HFFc6 (cell line): ENCODE measurements at regions not wholly inside any gene's neighbourhood (a gene's known extent, or its start where the extent isn't known, plus 50 kb on each side); places are given as distances from the start of the nearest gene placed in this dataset.
"Not testable (repeated sequence)": the region's sequence is repeated elsewhere in the genome, so short reads cannot be mapped to it uniquely, and the experiment has no call there.

ENCODE experiments used
- DNase-seq: peaks from one replicate; pipeline ENCODE4 v3.0.0-alpha.2; 2018
- H3K27ac Mint-ChIP-seq: 2 replicates; pipeline ENCODE4 v1.8.0; 2020; ENCODE audit warnings: mild to moderate bottlenecking, mixed read lengths
- H3K27me3 Mint-ChIP-seq: 2 replicates; pipeline ENCODE4 v1.8.0; 2021; ENCODE audit warnings: mild to moderate bottlenecking, moderate library complexity, mixed read lengths; ENCODE audit not compliant: insufficient read depth
- H3K36me3 Mint-ChIP-seq: 2 replicates; pipeline ENCODE4 v1.8.0; 2021; ENCODE audit warnings: low read depth, mixed read lengths
- H3K4me1 Mint-ChIP-seq: 2 replicates; pipeline ENCODE4 v1.8.0; 2020; ENCODE audit warnings: low read depth, mixed read lengths
- H3K4me3 Mint-ChIP-seq: 2 replicates; pipeline ENCODE4 v1.8.0; 2020; ENCODE audit warnings: mild to moderate bottlenecking, moderate library complexity, mixed read lengths
- H3K9me3 Mint-ChIP-seq: 2 replicates; pipeline ENCODE4 v1.8.0; 2020; ENCODE audit warnings: mild to moderate bottlenecking, mixed read lengths
- CTCF ChIP-seq: fragments of 200-600 bp; sonication (generic); IDR thresholded peaks from 2 replicates; pipeline ENCODE4 v1.5.0; 2021; ENCODE audit warnings: antibody characterized with exemption, mild to moderate bottlenecking

DNA sequence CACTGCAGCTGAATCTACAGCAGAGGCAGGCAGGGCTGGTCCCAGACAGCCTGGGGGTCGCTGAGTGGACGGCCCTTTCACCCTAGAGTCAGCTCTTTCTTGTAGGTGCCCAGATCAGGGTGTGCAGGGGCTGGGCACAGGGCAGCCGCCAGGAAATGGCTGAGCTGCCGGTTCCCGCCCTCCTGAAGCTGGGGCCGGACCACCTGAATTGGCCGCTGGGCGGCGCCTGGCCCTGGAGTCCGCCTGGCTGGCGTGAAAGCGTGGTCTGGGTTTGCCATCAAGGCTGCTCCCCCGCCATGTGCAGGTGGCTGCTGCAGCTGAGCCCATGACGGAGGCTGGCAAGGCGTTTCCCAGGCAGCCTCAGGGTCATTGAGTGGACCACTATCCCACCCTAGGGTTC, 85.7 kb downstream of the POTEM start:
- H3K9me3 Mint-ChIP-seq, H3K36me3 Mint-ChIP-seq, H3K4me3 Mint-ChIP-seq, DNase-seq, H3K27me3 Mint-ChIP-seq, H3K27ac Mint-ChIP-seq, H3K4me1 Mint-ChIP-seq: not testable (repeated sequence)

DNA sequence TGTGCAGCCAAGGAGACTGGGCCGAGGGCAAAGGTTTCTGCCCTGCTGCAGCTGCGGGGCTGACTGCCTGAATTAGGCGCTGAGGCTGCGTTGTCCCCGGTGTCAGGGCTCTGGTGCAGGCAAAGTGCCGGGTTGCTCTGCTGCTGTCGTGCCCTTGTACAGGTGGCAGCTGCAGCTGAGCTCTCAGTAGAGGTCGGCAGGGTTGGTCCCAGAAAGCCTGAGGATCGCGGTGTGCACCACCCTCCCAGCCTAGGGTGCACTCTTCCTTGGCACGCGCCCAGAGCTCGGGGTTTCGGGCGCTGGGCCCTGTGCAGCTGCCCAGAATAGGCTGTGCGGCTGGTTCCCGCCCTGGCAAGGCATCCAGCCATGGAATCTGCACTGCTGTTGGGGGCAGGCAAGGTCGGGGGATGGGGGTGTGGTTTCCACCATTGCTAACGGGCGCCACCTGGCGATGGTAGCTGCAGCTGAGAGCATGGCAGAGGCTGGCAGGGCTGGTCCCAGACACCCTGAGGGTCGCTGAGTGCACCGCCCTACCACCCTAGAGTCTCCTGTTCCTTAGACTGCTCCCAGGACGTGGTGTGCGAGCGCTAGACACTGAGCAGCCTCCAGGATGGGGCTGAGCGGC, 86.3 kb downstream of the POTEM start:
- not testable (repeated sequence) for DNase-seq, H3K27me3 Mint-ChIP-seq, H3K9me3 Mint-ChIP-seq, H3K36me3 Mint-ChIP-seq, H3K4me3 Mint-ChIP-seq, H3K27ac Mint-ChIP-seq, H3K4me1 Mint-ChIP-seq

GRCh38 chr14:19054108-19054721, 87.0 kb downstream of the POTEM start:
- not testable (repeated sequence) for DNase-seq

DNA sequence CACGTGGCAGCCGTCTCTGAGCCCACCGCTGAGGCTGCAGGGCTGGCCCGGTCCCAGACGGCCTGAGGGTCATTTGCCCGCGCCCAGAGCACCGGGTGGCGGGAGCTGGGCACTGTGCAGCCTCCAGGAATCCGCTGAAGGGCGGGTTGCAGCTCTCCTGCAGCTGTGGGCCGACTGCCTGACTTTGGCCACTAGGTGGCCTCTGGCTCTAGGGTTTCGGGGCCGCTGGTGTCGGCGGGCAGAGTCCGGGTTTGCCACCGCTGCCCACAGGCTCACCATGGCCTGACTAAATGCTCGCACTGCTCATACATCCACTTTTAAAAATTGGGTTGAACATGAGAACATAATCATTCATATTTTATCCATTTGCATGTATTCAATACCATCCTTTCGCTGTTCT, 87.7 kb downstream of the POTEM start:
- H3K27me3 Mint-ChIP-seq, H3K27ac Mint-ChIP-seq: not testable (repeated sequence)

More at GRCh38 chr14:19054108-19054721, 87.0 kb downstream of the POTEM start:
- not testable (repeated sequence) for H3K27ac Mint-ChIP-seq, H3K36me3 Mint-ChIP-seq, H3K9me3 Mint-ChIP-seq, H3K27me3 Mint-ChIP-seq, H3K4me1 Mint-ChIP-seq, H3K4me3 Mint-ChIP-seq

DNA sequence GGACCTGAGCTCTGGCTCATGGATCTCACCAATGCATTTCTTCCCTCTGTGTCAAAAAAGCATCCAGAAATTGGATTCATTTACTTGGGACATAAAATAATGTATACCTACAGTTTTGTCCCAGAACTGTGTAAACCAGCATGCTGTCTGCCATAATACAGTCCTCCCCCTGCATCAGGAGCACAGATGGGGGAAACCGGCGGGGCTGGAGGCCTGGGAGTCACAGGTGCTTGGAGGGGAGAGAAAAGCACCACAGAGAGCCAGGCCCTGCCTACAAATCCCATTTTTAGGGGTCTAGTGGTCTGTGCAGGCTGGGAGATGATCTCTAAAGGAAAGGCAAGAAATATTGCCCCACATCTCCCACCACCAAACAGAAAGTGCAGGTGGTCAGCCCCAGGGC, 91.8 kb downstream of the POTEM start:
- H3K9me3 Mint-ChIP-seq, H3K36me3 Mint-ChIP-seq, H3K27me3 Mint-ChIP-seq, DNase-seq, H3K27ac Mint-ChIP-seq, H3K4me3 Mint-ChIP-seq, H3K4me1 Mint-ChIP-seq: not testable (repeated sequence)

More for the DNA sequence above, 87.7 kb downstream of the POTEM start:
- H3K4me1 Mint-ChIP-seq, H3K9me3 Mint-ChIP-seq, H3K4me3 Mint-ChIP-seq, DNase-seq, H3K36me3 Mint-ChIP-seq: not testable (repeated sequence)

DNA sequence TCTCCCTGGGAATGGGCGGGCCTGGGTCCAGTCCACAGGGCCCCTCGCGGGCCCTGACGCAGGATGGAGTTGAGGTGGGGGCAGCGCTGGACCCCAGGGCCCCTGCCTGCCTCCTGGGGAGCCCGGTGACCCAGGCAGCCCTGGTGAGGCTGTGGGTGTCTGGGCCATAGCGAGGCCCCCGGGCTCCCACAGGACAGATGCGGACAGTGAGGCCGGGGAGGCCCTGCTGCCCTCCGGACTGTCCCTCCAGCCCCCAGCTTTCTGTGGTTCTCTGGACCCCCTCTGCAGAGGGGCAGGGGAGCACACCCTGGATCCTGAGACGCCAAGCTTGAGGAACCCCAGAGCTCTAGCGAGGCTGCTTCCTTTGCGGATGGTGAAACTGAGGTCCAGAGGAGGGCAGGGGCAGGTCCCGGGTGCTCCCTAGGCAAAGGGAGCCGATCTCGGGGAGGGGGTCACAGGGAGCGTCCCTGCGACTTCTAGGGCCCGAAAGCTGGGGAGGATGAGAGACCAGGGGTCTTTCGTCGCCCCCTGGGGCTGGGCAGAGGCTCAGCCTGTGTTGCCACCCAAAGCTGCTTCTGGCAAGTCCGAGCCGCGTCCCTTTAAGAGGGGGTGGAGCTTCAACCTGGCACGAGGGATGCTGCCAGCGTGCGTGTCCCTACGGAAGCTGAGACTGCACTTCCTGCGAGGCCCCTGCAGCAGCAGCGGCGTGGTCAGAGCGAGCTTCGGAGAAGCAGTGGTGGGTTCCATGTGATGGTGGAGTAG, 94.6 kb downstream of the POTEM start:
- H3K27me3 Mint-ChIP-seq, H3K4me1 Mint-ChIP-seq, H3K36me3 Mint-ChIP-seq, H3K9me3 Mint-ChIP-seq, DNase-seq, H3K27ac Mint-ChIP-seq, H3K4me3 Mint-ChIP-seq: not testable (repeated sequence)

DNA sequence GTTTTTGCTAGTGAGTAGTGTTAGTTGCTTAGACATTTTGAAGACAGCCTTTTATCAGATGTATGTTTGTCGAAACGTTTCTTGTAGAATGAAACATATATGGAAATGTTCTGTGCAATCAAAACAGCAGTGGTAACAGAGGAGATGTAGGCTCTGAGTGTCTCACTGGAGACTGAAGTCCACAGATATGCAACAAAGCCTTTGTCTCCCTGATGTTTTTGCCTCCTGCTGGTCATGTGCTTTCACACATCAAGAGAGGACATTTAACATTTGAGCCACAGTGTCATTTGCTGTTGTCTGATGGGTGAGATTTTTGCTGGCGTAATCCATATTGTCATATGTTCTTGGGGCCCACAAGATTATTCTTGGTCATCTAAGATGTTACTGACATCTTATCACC, 101.7 kb downstream of the POTEM start:
- H3K27me3 Mint-ChIP-seq, H3K4me1 Mint-ChIP-seq, H3K36me3 Mint-ChIP-seq, DNase-seq, H3K4me3 Mint-ChIP-seq, H3K9me3 Mint-ChIP-seq, H3K27ac Mint-ChIP-seq: not testable (repeated sequence)

DNA sequence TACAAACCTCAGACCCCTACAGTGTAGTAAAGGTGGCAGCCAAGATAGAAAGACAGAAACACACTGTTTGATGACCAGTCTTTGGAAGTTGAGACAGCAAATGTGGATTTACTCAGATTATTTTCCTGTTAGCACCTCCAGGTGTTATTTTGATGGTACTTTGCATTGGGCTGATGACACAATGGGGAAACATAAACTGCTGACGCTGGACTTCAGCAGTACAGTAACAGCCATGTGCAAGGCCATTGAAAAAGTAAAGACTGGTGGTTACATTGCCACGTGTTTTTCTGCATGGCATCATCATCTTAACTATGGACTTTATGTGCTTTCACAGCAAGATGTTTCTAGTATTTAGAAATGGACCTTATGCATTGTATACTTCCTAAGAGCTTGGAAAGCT, 105.3 kb downstream of the POTEM start:
- not testable (repeated sequence) for DNase-seq, H3K27me3 Mint-ChIP-seq, H3K36me3 Mint-ChIP-seq, H3K4me1 Mint-ChIP-seq, H3K4me3 Mint-ChIP-seq, H3K27ac Mint-ChIP-seq, H3K9me3 Mint-ChIP-seq

- H3K9me3 Mint-ChIP-seq, H3K27ac Mint-ChIP-seq, H3K36me3 Mint-ChIP-seq, H3K27me3 Mint-ChIP-seq, DNase-seq, H3K4me1 Mint-ChIP-seq, H3K4me3 Mint-ChIP-seq: not testable (repeated sequence)
- TF ChIP-seq CTCF = peak; percentile 23; the same call in 1 of the 2 replicates
Measured at GRCh38 chr14:19088632-19089031, 121.4 kb downstream of the POTEM start.

GRCh38 chr14:19093227-19093626, 126.0 kb downstream of the POTEM start:
- H3K27ac Mint-ChIP-seq, DNase-seq, H3K9me3 Mint-ChIP-seq, H3K4me1 Mint-ChIP-seq, H3K27me3 Mint-ChIP-seq, H3K4me3 Mint-ChIP-seq, H3K36me3 Mint-ChIP-seq: not testable (repeated sequence)

- not testable (repeated sequence) for H3K4me1 Mint-ChIP-seq, H3K27me3 Mint-ChIP-seq, H3K9me3 Mint-ChIP-seq, DNase-seq, H3K27ac Mint-ChIP-seq, H3K4me3 Mint-ChIP-seq, H3K36me3 Mint-ChIP-seq
Measured at GRCh38 chr14:19094731-19095130, 127.5 kb downstream of the POTEM start.

DNA sequence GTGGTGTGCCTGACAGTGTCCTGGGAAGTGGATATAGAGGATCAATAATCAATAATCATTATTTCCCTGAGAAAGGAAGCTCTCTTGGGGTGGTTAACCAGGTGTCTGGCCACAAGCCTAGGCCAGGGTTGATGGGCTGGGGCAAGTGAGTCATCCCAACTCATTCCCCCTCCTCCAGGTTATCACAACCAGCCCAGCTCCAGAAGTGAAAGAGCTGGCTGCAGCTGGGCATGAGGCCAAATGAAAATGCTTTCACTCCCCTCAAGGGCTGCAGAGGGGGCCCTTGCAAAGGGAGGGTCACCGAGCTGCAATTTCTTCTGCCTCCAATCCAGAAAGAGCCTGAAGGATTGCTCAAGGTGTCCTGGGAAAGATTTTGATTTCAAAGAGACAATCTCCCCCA, 127.9 kb downstream of the POTEM start:
- not testable (repeated sequence) for H3K4me3 Mint-ChIP-seq, H3K9me3 Mint-ChIP-seq, DNase-seq, H3K4me1 Mint-ChIP-seq, H3K27me3 Mint-ChIP-seq, H3K27ac Mint-ChIP-seq, H3K36me3 Mint-ChIP-seq

DNA sequence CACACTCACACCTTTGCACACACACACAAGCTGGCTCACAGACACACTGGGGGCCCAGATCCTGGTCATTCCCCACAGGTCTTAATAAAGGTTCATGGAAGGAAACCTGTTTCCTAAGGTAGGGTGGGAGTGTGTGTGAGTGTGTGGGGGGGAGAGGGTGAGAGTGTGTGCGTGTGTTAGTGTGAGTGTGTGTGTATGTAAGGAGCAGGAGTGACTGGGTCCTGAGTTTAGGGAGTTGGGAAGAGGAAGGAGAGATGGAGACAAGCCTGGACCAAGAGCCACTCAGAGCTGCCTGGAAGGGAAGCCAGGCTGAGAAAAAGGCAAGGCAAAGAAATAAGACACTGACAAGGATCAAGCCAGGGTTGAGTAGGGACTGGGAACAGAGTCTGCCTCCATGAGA, 129.2 kb downstream of the POTEM start:
- H3K4me1 Mint-ChIP-seq, DNase-seq, H3K36me3 Mint-ChIP-seq, H3K27ac Mint-ChIP-seq, H3K9me3 Mint-ChIP-seq, H3K27me3 Mint-ChIP-seq, H3K4me3 Mint-ChIP-seq: not testable (repeated sequence)
